Astrocyte (in vitro differentiated cells and primary cell): ENCODE measurements at regions not wholly inside any gene's neighbourhood (a gene's known extent, or its start where the extent isn't known, plus 50 kb on each side); places are given as distances from the start of the nearest gene placed in this dataset.

ENCODE experiments used
- DNase-seq: peaks from one replicate; pipeline ENCODE4 v3.0.0-alpha.2; 2010; ENCODE audit warnings: low read depth
- FAIRE-seq: peaks from 2 replicates; lab custom pipeline; 2011; peaks lifted over from hg19 to GRCh38; lab: Jason Lieb, UNC
- H2AFZ ChIP-seq: 2 replicates; pipeline ENCODE4 v1.6.0; 2012; ENCODE audit warnings: low read depth, low read length, inconsistent platforms
- H3K27ac ChIP-seq: 2 replicates; pipeline ENCODE4 v1.5.1; 2011; ENCODE audit warnings: low read depth, low read length, inconsistent platforms
- H3K27me3 ChIP-seq: 2 replicates; pipeline ENCODE4 v1.6.0; 2011; ENCODE audit warnings: low read length, inconsistent platforms; ENCODE audit not compliant: insufficient read depth
- H3K36me3 ChIP-seq: 2 replicates; pipeline ENCODE4 v1.5.1; 2011; ENCODE audit warnings: low read length, inconsistent platforms; ENCODE audit not compliant: insufficient read depth
- H3K4me1 ChIP-seq: 2 replicates; pipeline ENCODE4 v1.5.1; 2011; ENCODE audit warnings: low read length, inconsistent platforms; ENCODE audit not compliant: insufficient read depth
- H3K4me2 ChIP-seq: 2 replicates; pipeline ENCODE4 v1.6.0; 2012; ENCODE audit warnings: low read length, inconsistent platforms
- H3K4me3 ChIP-seq: 2 replicates; pipeline ENCODE4 v1.5.1; 2011; ENCODE audit warnings: low read depth, mild to moderate bottlenecking, low read length, inconsistent platforms; ENCODE audit not compliant: insufficient read depth
- H3K79me2 ChIP-seq: 2 replicates; pipeline ENCODE4 v1.6.0; 2012; ENCODE audit warnings: mild to moderate bottlenecking, low read length, inconsistent platforms; ENCODE audit not compliant: insufficient read depth
- H3K9ac ChIP-seq: 2 replicates; pipeline ENCODE4 v1.6.0; 2012; ENCODE audit warnings: mild to moderate bottlenecking, low read length, inconsistent platforms
- H3K9me3 ChIP-seq: 2 replicates; pipeline ENCODE4 v1.5.1; 2012; ENCODE audit warnings: low read depth, mild to moderate bottlenecking, low read length, inconsistent platforms; ENCODE audit not compliant: insufficient read depth
- H4K20me1 ChIP-seq: 2 replicates; pipeline ENCODE4 v1.6.0; 2012; ENCODE audit warnings: low read length, inconsistent platforms; ENCODE audit not compliant: insufficient read depth
- H3K27ac Mint-ChIP-seq: one replicate; pipeline ENCODE4 v1.8.0; 2021; ENCODE audit warnings: mild to moderate bottlenecking, mixed read lengths; ENCODE audit not compliant: unreplicated experiment
- H3K27me3 Mint-ChIP-seq: one replicate; pipeline ENCODE4 v1.8.0; 2021; ENCODE audit warnings: low read depth, mixed read lengths; ENCODE audit not compliant: unreplicated experiment
- H3K36me3 Mint-ChIP-seq: one replicate; pipeline ENCODE4 v1.8.0; 2021; ENCODE audit warnings: low read depth, mixed read lengths; ENCODE audit not compliant: unreplicated experiment
- H3K4me1 Mint-ChIP-seq: one replicate; pipeline ENCODE4 v1.8.0; 2021; ENCODE audit warnings: low read depth, mixed read lengths; ENCODE audit not compliant: unreplicated experiment
- H3K4me3 Mint-ChIP-seq: one replicate; pipeline ENCODE4 v1.8.0; 2021; ENCODE audit warnings: mild to moderate bottlenecking, moderate library complexity, mixed read lengths; ENCODE audit not compliant: unreplicated experiment
- H3K9me3 Mint-ChIP-seq: one replicate; pipeline ENCODE4 v1.8.0; 2021; ENCODE audit warnings: mild to moderate bottlenecking, mixed read lengths; ENCODE audit not compliant: unreplicated experiment
- CTCF ChIP-seq: IDR thresholded peaks from 2 replicates; pipeline ENCODE4 v1.5.1; 2011; ENCODE audit warnings: low read depth, mild to moderate bottlenecking, inconsistent platforms, low read length, moderate library complexity; ENCODE audit not compliant: insufficient read depth
- EZH2 ChIP-seq: IDR thresholded peaks from 2 replicates; pipeline ENCODE4 v1.6.1; 2012; ENCODE audit warnings: mild to moderate bottlenecking, low read length, inconsistent platforms; ENCODE audit not compliant: insufficient read depth

DNA sequence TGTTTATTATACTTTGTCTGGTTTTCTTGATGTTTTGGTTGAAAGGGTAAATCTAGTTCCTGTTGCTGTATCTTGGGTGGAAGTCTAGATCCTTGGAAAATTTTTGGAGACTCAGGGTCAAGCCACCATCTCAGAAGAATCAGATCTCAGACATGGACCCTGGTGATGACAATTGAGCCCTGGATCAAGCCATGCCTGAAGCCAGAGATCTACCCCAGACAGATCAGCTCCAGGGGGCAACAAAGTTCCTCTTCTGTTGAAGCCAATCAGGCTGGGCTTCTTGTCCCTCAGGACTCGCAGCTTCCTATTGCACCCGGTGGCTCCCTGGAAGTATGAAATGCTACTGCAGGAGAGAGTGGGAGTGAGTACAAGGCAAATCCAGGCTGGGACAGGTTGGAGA, 106.9 kb downstream of the UNCX start:
- no peak overlapping the region for H3K9ac ChIP-seq
- H3K9me3 Mint-ChIP-seq, result peaks cover 17% of the 10 kb centered on the region
- DNase-seq (no peak), FAIRE-seq (no peak)
- no peak overlapping the region for H3K27ac Mint-ChIP-seq
- H3K27ac ChIP-seq, result no peak overlapping the region
- no peak for TF ChIP-seq EZH2
- no peak for TF ChIP-seq CTCF
- no peaks in the 10 kb centered on the region for H4K20me1 ChIP-seq
- H3K4me3 Mint-ChIP-seq, result no peak overlapping the region
- no peaks in the 10 kb centered on the region for H3K9me3 ChIP-seq
- H3K4me3 ChIP-seq, result no peak overlapping the region
- no peaks in the 10 kb centered on the region for H3K27me3 ChIP-seq
- no peaks in the 10 kb centered on the region for H3K79me2 ChIP-seq
- no peaks in the 10 kb centered on the region for H3K4me1 ChIP-seq
- no peaks in the 10 kb centered on the region for H3K36me3 ChIP-seq
- H2AFZ ChIP-seq, result no peak overlapping the region
- H3K27me3 Mint-ChIP-seq, result peaks cover 22% of the 10 kb centered on the region
- H3K4me1 Mint-ChIP-seq, result peaks cover 5% of the 10 kb centered on the region
- no peak overlapping the region for H3K4me2 ChIP-seq
- no peaks in the 10 kb centered on the region for H3K36me3 Mint-ChIP-seq

GRCh38 chr7:1340031-1340430, 107.4 kb downstream of the UNCX start:
- no peaks in the 10 kb centered on the region for H4K20me1 ChIP-seq
- H3K9me3 Mint-ChIP-seq, result peaks cover 17% of the 10 kb centered on the region
- DNase-seq, result no peak
- H3K27me3 Mint-ChIP-seq, result peaks cover 21% of the 10 kb centered on the region
- no peak overlapping the region for H3K9ac ChIP-seq
- no peak overlapping the region for H3K27ac ChIP-seq
- H3K4me1 ChIP-seq, result no peaks in the 10 kb centered on the region
- FAIRE-seq, result no peak
- peaks cover 5% of the 10 kb centered on the region for H3K4me1 Mint-ChIP-seq
- no peak overlapping the region for H3K4me2 ChIP-seq
- H3K4me3 Mint-ChIP-seq, result no peak overlapping the region
- H3K36me3 Mint-ChIP-seq, result no peaks in the 10 kb centered on the region
- H2AFZ ChIP-seq, result no peak overlapping the region
- H3K4me3 ChIP-seq, result no peak overlapping the region
- H3K9me3 ChIP-seq, result no peaks in the 10 kb centered on the region
- H3K79me2 ChIP-seq, result no peaks in the 10 kb centered on the region
- H3K36me3 ChIP-seq, result no peaks in the 10 kb centered on the region
- no peak overlapping the region for H3K27ac Mint-ChIP-seq
- TF ChIP-seq EZH2, result no peak
- TF ChIP-seq CTCF, result no peak
- H3K27me3 ChIP-seq, result no peaks in the 10 kb centered on the region

- no peaks in the 10 kb centered on the region for H3K27me3 ChIP-seq
- no peak overlapping the region for H2AFZ ChIP-seq
- H3K4me2 ChIP-seq, result no peak overlapping the region
- peaks cover 19% of the 10 kb centered on the region for H3K27me3 Mint-ChIP-seq
- no peak overlapping the region for H3K27ac ChIP-seq
- H3K9ac ChIP-seq, result no peak overlapping the region
- FAIRE-seq (no peak), DNase-seq (no peak)
- no peak overlapping the region for H3K27ac Mint-ChIP-seq
- TF ChIP-seq CTCF, result no peak
- TF ChIP-seq EZH2, result no peak
- peaks cover 5% of the 10 kb centered on the region for H3K4me1 Mint-ChIP-seq
- peaks cover 17% of the 10 kb centered on the region for H3K9me3 Mint-ChIP-seq
- no peak overlapping the region for H3K4me3 ChIP-seq
- H4K20me1 ChIP-seq, result no peaks in the 10 kb centered on the region
- no peak overlapping the region for H3K4me3 Mint-ChIP-seq
- H3K79me2 ChIP-seq, result no peaks in the 10 kb centered on the region
- no peaks in the 10 kb centered on the region for H3K9me3 ChIP-seq
- H3K4me1 ChIP-seq, result no peaks in the 10 kb centered on the region
- no peaks in the 10 kb centered on the region for H3K36me3 Mint-ChIP-seq
- no peaks in the 10 kb centered on the region for H3K36me3 ChIP-seq
Observed at GRCh38 chr7:1340461-1341360, 108.0 kb downstream of the UNCX start.
